Testis (tissue), 2 donors: ENCODE measurements at regions not wholly inside any gene's neighbourhood (a gene's known extent, or its start where the extent isn't known, plus 50 kb on each side); places are given as distances from the start of the nearest gene placed in this dataset.

Experiments
- DNase-seq: peaks from one replicate; pipeline ENCODE4 v3.0.0-alpha.2; 2019
- H3K27ac ChIP-seq, 2 donors: fragments of 200-600 bp; sonication (generic); one replicate each; pipeline ENCODE4 v1.5.1; 2019
- H3K27me3 ChIP-seq: fragments of 200-600 bp; sonication (generic); one replicate; pipeline ENCODE4 v1.5.1; 2019
- H3K36me3 ChIP-seq: fragments of 200-600 bp; sonication (generic); one replicate; pipeline ENCODE4 v1.5.1; 2017; ENCODE audit warnings: low read depth; ENCODE audit errors: missing control alignments
- H3K4me1 ChIP-seq: fragments of 200-600 bp; sonication (generic); one replicate; pipeline ENCODE4 v1.5.1; 2019
- H3K4me3 ChIP-seq, 2 donors: fragments of 200-600 bp; sonication (generic); one replicate each; pipeline ENCODE4 v1.5.1; 2017 to 2019
- H3K9me3 ChIP-seq: fragments of 200-600 bp; sonication (generic); one replicate; pipeline ENCODE4 v1.5.1; 2017
- CTCF ChIP-seq, 3 experiments: fragments of 450-650 bp in 2 of 3; fragments of 200-600 bp in 1 of 3; sonication (generic) in 1 of 3; IDR thresholded peaks; one replicate each; pipeline ENCODE4 v1.5.1; 2016 to 2019; ENCODE audit warnings: antibody characterized with exemption in 3 of 3, mild to moderate bottlenecking in 2 of 3, moderate library complexity in 1 of 3
- POLR2A ChIP-seq: fragments of 450-650 bp; IDR thresholded peaks from one replicate; pipeline ENCODE4 v1.6.1; 2017; ENCODE audit warnings: antibody characterized with exemption, mild to moderate bottlenecking, moderate library complexity
- WGBS, 2 donors: methylation state at CpG; one replicate each; pipeline ENCODE4 v1.1.5; 2018; 5-methylcytosine and 5-hydroxymethylcytosine counted together
- intact Hi-C: fragments of 100-400 bp; cut with DNase I; formaldehyde crosslinking; loops from one replicate; pipeline ENCODE4 v1.15.1; 2023; ENCODE audit warnings: low total_unique reads

DNA sequence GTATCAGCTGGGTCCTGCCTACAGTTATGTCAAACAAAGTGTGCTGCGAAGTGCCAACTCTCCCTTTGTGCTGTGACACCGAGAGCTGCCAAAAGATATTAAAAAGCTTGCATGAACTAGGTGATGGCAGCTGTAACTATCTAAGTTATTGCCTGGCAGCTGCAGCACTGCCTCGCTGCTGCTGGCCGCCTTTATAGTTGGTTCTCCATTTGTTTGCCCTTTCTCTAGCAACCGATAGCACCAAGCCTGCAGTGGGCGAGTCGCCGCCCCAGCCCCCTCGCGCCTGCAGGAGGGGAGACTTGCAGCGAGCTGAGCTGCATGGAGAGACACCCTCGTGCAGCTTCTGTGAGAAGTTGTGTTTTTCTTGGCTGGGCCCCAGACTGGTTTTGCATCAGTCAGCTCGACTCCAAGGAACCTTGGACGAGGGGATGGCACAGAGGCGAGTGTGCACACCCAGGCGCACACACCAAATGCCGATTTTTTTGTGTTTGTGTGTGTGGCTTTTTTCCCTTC is 330.6 kb downstream of the RPS6KC1 start:
- TF ChIP-seq POLR2A, result no peak
- TF ChIP-seq CTCF (IDR thresholded peaks at IDR 0.05), result no peak
- H3K9me3 ChIP-seq, result no peaks in the 10 kb centered on the region
- DNase-seq, result no peak
- peaks cover 4% of the 10 kb centered on the region for H3K4me1 ChIP-seq
- no peak overlapping the region for H3K4me3 ChIP-seq
- no peaks in the 10 kb centered on the region for H3K36me3 ChIP-seq
- H3K27ac ChIP-seq, result no peak overlapping the region
- H3K27me3 ChIP-seq, result no peaks in the 10 kb centered on the region
- intact Hi-C loops, result no loop called here
- 30 to 32% methylated on average over 7 to 17 of the region's 17 CpGs for WGBS, 2 donors

DNA sequence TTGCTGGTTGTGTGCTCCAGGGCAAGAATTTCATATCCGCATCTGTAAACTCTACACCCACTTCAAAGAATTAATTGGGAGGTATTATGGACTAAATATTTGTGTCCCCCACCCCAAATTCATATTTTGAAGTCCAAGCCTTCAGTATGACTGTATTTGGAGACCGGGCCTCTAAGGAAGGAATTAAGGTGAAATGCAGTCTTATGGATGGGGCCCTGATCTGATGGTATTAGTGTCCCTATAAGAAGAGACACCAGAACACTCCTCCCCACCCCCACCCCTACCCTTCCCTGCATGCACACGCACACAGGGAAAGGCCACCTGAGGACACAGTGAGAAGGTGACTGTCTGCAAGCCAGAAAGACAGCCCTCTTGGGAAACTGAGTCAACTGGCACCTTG is 332.4 kb downstream of the RPS6KC1 start:
- no peak overlapping the region for H3K4me3 ChIP-seq
- H3K4me1 ChIP-seq, result peaks cover 4% of the 10 kb centered on the region
- no peak for DNase-seq
- H3K36me3 ChIP-seq, result no peaks in the 10 kb centered on the region
- no peak overlapping the region for H3K27ac ChIP-seq
- TF ChIP-seq CTCF (IDR thresholded peaks at IDR 0.05), result no peak
- no peak for TF ChIP-seq POLR2A
- H3K9me3 ChIP-seq, result no peaks in the 10 kb centered on the region
- WGBS, 2 donors, result 93% methylated on average over 3 of the region's 3 CpGs
- intact Hi-C loops, result no loop called here
- H3K27me3 ChIP-seq, result no peaks in the 10 kb centered on the region

DNA sequence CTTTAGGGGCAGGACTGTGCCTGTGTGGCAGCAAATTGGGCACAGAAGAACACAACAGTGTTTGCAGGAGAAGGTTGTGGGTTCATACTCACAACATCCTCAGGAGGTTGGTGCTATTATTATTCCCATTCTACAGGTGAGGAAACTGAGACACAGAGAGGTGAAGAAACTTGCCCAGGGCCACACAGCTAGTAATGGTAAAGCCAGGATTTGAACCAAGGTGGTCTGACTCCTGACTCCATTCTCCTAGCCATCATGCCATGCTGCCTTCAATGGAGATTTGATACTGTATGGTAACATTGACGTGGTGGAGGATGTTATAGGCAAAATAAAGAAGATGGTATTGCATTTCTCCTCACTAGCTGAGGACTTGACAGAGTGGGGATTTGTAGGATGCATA is 334.2 kb downstream of the RPS6KC1 start:
- TF ChIP-seq POLR2A (no peak), CTCF (IDR thresholded peaks at IDR 0.05) (no peak)
- intact Hi-C loops, result no loop called here
- Histone ChIP-seq H3K27me3 (no peaks in the 10 kb centered on the region), H3K27ac (no peak overlapping the region), H3K4me1 (peaks cover 4% of the 10 kb centered on the region), H3K36me3 (no peaks in the 10 kb centered on the region), H3K9me3 (no peaks in the 10 kb centered on the region), H3K4me3 (no peak overlapping the region)
- DNase-seq, result no peak
- WGBS, 2 donors, result 88 to 93% methylated on average over 1 of the region's 1 CpG

GRCh38 chr1:213385806-213386324 is 334.8 kb downstream of the RPS6KC1 start:
- Histone ChIP-seq H3K27me3 (no peaks in the 10 kb centered on the region), H3K4me3 (no peak overlapping the region), H3K36me3 (no peaks in the 10 kb centered on the region), H3K4me1 (peaks cover 4% of the 10 kb centered on the region), H3K27ac (no peak overlapping the region), H3K9me3 (no peaks in the 10 kb centered on the region)
- 77 to 93% methylated on average over 4 of the region's 4 CpGs for WGBS, 2 donors
- TF ChIP-seq CTCF (IDR thresholded peaks at IDR 0.05) (no peak), POLR2A (no peak)
- no peak for DNase-seq
- intact Hi-C loops, result no loop called here

- no peaks in the 10 kb centered on the region for H3K4me1 ChIP-seq
- WGBS, 2 donors, result 92 to 100% methylated on average over 1 of the region's 1 CpG
- TF ChIP-seq CTCF (IDR thresholded peaks at IDR 0.05), result no peak
- no peak for TF ChIP-seq POLR2A
- no peak overlapping the region for H3K27ac ChIP-seq
- no peaks in the 10 kb centered on the region for H3K27me3 ChIP-seq
- intact Hi-C loops, result no loop called here
- DNase-seq, result no peak
- H3K36me3 ChIP-seq, result no peaks in the 10 kb centered on the region
- H3K4me3 ChIP-seq, result no peak overlapping the region
- no peaks in the 10 kb centered on the region for H3K9me3 ChIP-seq
Measured at GRCh38 chr1:213387380-213388015, 336.5 kb downstream of the RPS6KC1 start.
